GM21723 (cell line): ENCODE measurements at regions not wholly inside any gene's neighbourhood (a gene's known extent, or its start where the extent isn't known, plus 50 kb on each side); places are given as distances from the start of the nearest gene placed in this dataset.

ENCODE experiments used
- ATAC-seq: cut with Tn5 transposase; IDR thresholded peaks from one replicate; pipeline ENCODE4 v1.9.1; 2021; ENCODE audit warnings: mild to moderate bottlenecking, moderate library complexity; ENCODE audit not compliant: unreplicated experiment

DNA sequence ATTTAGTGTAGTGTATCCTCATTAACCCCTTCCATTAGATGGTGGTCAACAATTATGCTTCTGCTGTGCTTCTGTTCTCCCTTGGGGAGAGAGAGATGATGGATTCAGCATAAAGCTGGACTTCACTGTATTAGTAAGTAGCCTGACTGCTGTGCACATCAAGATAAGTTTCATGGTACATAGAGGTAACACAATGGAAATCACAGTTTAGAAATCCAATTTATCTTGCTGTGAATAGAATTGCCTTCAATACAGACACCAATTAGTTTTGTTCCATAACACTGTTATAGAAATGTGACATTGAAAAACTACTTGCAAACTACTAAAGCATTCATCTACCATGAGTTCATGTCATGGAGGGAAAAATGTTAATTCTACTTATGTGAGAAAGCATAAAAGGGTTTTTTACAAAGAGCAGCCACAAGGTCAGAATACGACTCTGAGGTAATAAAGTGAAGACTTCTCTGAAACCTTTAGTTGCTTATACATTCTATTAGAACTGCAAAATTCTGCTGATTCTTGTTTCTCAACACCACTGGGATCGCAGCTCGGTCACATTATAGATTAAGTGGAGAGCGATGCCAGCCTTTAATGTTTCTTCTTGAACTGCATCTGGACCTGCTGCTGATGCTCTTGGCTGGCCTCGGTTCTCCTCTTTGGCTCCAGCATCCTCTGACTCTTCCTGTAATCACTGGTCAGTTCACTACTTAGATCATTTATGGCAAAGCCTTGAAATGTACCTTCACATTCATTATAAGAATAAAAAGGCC lies 190.8 kb downstream of the ATP23 start:
- ATAC-seq: no peak

DNA sequence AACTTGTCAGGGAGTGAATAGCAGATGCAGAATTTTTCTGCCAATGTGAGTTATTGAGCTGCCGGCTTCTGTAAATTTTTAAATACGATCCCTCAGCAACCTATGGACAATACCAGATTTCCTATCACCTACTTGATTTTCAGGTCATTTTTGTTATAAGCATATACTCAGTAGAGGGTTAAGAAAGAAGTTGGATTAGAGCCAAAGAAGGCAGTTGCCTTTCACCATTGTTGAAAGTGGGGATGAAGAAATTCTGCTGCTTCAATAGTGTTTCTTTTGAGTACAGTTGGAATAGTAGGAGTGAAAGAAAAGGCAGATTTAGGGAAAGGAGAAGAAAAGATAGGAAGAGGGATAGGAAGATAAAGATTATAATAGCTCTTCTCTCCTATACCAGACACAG lies 197.1 kb downstream of the ATP23 start:
- no peak for ATAC-seq

DNA sequence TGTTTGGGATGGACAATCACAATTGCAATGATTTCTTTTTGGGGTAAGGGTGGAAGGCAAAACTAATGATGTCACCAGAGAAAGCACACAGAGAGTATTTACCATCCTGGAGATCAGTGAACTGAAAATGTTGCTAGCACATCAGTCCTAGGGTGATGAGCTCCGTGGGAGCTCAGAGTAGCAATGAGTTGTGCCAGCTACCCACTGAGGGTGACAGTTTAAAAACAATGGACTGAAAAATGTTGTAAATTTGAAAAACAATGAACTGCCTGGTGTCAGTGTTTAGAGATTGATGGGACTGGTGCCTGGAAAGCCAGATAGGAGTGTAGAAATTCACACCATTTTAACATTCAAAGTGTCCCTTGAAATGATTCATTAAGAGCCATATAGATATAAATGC lies 198.5 kb downstream of the ATP23 start:
- no peak for ATAC-seq

DNA sequence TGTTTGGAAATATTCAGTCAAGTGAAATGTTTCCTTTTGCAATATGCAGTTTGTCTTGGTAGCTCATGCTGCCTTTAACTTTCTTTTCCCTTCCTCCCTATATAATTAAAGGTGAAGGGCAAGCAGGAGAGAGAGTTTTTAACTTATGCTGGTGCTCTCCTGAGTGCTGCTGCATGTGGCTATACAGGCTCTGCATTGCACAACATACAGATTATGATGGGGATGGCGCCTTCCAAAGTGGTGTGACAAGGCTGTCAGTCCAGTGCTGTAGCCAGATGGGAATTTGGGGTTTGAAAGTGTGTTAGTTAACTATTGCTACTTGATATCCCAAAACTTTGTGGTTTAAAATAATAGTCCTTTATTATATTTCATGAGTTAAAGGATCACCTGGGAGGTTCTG lies 199.0 kb downstream of the ATP23 start:
- no peak for ATAC-seq

DNA sequence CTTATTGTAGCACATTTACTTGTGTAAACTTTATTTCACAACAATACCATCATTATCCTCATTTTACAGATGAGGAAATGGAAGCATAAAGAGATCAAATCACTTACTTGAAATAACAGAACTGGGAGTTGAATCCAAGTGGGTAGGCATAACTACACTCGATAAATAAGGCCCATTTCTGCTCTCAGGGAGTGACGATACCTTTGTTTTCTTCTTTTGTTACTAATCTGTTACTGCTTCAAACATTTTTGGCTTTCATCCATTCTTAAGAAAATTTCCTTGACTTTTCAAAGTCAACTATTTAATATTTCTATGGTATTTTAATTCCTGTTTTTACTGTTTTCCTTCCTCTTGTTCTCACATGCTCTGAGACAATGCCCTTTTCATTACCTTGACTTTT lies 201.6 kb downstream of the ATP23 start:
- no peak for ATAC-seq

DNA sequence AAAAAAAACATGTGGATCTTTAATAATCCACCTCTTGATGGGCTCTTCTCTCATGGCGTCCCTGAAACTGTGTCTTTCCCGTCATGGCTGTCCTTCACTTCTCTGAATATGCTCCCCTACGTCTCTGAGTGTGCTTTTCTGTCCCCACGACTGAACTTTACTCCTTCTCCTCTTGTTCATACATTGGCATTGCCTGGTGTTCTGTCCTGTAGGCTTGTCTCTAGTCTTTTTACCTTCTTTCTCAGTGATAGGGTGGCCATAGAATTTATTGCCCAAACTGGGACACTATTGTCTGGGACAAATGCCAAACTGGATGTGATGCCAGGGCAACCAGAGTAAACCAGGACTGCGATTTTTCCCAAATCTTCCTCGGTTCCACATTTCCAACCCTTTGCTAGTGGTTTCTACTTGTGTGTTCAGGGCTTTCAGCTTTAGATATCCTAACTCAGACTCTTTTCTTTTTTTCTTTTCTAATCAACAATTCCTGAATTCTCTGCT lies 202.2 kb downstream of the ATP23 start:
- no peak for ATAC-seq

DNA sequence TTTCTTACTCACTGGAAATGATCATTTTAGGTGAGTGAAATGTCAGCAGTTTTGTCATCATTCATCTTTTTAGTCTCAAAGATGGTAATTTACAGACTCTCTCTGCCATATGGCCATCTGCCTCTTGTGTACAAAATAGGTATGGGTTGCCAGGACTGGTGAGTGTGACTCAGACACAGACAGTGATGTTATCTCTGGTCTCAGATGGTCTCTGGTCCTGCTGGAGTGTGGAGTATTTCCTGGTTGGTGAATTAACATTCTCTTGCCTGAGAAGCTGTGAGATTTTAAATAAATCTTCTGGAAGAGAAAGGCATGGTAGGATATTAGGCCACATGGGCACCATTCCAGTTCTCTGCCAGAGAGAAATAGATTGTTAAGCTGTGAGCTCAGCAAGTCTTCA lies 207.0 kb downstream of the ATP23 start:
- no peak for ATAC-seq

DNA sequence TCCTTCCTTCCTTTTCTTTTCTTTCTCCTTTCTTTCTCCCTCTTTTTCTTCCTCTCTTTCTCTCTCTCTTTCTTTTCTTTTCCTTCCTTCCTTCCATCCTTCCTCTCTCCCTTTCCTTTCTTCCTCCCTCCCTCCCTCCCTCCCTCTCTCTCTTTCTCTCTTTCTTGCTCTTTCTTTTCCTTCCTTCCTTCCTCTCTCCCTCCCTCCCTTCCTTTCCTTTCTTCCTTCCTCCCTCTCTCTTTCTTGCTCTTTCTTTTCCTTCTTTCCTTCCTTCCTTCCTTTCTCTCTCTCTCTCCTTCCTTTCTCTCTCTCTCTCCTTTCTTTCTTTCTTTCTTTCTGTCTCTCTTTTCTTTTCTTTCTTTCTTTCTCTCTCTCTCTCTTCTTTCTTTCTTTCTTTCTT lies 207.6 kb downstream of the ATP23 start:
- ATAC-seq: no peak

DNA sequence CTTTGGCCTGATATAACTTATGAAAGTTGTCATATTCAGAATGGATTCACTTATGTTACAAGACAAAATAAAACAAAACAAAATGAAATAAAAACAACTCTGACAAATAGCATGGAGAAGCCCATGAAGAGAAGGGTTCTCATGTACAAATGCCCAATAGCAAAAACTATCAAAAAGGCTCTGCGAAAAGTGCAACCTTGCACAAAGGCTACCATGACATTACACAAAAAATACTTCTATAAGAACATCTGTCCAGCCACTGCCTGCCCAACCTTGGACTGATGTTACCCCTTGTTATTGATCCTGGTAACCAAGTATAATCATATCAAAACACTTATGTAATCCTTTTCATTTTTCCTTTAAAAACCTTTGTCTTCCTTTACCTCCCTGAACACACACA lies 213.0 kb downstream of the ATP23 start:
- ATAC-seq: no peak

DNA sequence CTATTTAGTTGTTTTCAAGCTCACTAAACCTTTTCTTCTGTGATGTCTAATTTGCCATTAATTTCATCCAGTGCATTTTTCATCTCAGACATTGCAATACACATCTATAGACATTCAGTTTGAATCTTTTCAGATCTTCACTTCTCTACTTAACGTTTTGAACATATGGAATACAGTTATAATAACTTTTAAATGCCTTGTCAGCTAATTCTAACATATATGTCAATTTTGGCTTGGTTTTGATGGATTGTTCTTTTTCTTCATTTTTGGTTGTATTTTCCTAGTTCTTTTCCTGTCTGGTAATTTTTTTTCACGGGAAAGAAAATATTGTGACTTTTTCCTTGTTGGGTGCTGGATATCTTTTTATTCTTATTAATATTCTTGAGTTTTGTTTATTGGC lies 215.3 kb downstream of the ATP23 start:
- no peak for ATAC-seq

DNA sequence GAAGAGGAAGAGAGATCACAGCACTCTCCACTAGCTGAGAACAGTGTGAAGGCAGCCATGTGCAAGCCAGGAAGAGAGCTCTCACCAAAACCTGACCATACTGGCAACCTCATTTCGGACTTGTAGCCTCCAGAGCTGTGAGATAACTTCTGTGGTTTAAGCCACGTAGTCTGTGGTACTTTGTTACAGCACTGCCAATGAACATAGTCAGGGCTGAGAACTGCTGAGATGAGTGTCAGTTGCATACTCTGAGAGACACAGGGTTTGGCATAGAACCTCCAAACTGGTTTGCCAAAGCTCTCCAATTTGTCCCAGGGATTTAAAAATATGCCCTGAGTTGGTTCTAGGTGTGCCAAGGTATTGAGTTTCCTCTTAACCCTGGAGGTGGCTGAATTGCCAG lies 218.6 kb downstream of the ATP23 start:
- no peak for ATAC-seq

DNA sequence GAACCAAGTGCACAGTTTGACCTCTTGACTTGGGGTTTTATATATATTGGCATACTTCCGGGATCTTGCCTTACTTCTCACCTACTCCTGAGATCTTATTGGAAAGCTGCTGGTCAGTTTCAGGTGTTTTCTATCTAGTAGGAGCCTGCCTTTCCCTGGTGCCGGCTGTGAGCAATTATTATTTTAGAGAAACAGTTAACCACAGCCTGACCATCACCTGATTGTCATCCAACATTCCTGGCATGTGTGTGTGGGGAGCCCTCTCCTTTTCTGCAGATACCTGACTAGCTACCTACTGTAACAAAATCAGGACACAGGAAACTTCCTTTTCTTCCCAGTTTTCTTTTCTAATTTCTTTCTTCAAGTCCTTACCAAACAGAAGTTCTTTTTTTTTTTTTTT lies 220.4 kb downstream of the ATP23 start:
- ATAC-seq: no peak

DNA sequence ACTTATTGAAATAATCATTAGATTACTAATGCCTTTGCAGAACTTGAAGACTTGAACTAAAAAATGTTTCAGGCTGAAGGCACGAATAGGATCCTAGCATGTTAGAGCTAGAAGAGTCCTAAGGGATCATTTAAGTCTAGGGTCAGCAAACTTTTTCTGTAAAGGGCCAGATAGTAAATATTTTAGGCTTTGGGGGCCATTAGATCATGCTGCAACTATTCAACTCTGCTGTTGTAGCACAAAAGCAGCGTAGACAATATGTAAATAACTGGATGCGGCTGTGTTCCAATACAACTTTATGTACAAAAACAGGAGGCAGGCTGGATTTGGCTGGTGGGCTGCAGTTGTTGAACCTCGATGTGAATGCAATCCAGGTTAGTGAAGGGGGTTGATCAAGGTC lies 221.7 kb downstream of the ATP23 start:
- no peak for ATAC-seq

DNA sequence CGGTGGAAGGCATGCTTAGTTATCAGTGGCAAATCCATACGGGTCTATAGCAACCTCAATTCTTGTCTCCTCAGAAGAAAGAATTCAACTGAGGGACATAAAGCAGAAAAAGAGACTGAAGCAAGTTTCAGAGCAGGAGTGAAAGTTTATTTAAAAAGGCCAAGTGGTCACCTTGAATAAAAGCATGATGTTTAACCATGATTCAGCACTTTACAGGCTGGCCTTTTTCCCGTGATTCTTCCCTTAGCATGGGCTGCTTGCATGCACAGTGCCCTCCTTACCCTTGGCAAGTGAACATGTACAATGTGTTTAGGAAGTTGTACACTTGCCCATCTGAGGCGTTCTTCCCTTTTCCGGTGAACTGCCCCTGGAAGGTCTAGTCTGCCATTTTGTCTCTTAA lies 225.3 kb downstream of the ATP23 start:
- ATAC-seq: no peak

DNA sequence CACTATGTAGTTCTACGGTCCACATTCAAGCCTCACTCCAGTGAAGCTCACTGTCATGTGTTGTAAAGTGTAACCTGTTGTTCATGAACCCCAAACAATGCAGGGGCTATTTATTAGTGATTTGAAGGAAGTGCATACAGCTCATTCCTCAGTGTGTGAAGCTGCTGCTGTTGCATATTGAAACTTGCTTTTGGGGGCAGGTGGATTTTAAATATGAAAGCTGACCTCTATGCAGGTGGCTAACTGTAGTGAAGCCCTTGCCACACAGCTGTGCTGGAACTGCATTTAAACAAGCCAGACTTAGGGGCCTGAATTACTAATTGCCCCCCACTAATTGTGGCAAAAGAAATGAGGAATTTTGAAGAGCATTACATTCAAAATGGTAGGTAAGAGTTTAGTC lies 226.3 kb downstream of the ATP23 start:
- ATAC-seq: no peak

DNA sequence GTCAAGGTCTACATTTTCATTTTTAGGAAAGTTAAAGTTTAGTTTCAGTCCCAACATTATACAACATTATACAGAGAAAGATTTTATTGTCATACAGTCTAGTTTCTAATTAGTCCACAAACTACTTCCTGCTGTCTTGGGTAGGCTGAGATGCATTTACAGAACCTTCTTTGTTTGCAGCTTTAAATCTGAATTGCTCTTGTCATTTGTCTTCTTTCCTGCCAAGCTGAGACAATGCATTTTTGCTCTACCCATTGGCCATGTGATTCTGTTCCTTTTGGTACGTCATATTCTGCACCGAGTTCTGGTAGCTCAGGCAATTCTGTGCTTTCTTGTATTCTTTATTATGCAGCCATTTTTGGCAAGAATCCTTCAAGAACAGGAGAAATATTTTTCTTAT lies 228.5 kb downstream of the ATP23 start:
- ATAC-seq: no peak

DNA sequence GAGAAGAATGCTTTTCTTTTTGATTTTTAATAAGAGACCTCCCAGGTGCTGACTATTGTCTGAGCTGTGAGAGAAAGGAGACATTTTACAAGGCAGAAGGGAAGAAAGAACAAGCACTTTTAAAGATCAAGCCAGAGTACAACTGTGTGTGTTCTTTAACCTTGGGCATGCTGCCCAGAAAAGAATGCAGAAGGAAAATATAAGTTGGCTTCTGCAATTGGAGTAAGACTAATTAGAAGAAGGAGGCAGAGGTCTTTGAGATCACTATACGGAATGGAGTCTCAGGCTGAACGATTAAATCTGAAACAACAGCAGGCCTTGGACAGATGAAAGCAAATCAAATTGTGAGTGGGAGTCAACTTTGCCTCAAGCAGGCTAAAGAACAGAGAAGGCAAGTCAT lies 230.5 kb downstream of the ATP23 start:
- no peak for ATAC-seq

DNA sequence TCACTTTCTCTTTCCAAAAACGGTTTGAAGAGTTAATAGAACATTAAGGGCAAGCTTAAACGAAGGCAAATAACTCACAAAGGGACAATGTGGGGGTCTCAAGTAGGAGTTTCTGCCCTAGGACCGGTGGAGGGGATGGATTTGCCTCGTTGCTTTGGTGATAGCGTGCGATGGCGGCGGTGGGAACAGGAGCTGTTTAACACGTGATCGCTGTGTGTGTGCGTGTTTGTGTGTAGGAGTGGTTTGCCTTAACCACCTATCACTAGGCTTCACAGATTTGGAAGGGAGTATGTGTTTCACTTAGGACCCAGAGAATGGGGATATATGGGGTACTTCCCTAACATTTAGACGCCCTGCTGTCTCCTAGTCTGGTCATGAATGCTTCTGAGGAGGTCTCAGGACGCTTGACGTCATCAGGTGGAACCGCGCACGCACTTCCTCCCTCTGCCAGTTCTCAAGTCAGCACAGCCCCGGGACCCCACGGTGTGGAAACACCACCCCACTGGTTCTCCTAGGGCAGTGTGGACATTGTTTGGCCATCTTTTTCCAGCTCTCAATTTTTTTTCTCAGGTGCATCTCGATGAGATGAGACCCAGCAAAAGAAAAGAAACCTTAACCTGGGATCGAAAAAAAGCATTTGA lies 231.2 kb downstream of the ATP23 start:
- no peak for ATAC-seq

DNA sequence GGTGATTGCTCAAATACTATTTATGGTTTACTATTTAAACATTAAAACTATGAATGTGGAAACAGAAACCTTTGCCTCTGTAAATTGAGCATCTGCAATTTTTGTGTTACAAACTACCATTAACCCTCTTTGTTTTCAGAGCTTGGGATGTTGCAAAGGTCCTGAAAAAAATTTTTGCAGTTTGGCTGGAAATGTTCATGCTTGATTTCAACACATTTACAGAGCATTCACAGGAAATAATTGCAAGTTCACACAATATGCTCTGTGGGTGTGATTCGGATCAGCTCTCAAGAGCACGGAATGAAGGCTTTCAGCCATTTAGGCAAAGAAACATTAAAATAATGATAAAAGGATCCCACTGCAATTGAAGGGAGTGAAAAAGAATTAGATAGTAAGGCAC lies 232.9 kb downstream of the ATP23 start:
- no peak for ATAC-seq

DNA sequence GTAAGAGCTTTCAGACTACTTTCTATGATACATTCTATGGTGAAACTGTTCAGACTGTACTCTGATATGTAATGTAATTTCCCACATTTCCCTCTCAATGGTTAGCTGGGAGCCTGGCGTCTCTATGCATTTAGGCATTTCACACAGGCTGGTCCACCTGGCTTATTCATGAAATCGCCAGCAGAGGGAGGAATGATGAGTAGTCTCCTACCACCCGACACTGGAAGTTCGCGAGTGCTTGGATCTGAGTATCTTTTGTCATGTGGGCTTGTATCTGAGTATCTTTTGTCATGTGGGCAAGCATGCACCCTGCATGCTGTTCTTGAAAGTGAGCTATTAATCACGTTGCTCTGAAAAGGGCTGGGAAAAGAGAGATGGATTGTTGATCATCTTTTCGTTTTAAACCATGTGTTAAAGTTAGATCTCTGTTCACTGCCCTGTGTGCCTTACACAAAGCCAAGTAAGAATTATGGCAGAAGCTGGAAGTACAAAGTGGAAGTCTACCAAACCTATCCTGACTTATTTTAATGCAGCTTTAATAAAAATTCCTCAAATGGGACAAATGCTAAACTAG lies 235.0 kb downstream of the ATP23 start:
- no peak for ATAC-seq

DNA sequence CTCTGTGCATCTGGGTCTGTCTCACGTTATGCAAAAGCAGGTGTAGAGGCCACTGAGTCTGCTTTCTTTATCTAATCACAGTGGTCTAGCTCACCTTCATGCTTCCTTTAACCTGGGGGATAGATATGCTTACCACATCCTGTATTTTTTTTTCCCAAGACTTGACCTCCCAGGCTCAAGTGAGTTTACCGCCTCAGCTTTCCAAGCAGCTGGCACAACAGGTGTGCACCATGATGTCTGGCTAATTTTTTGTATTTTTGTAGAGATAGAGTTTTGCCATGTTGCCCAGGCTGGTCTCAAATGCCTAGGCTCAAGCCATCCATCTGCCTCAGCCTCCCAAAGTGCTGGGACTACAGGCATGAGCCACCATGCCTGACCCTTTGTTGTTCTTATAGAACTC lies 236.0 kb downstream of the ATP23 start:
- no peak for ATAC-seq

DNA sequence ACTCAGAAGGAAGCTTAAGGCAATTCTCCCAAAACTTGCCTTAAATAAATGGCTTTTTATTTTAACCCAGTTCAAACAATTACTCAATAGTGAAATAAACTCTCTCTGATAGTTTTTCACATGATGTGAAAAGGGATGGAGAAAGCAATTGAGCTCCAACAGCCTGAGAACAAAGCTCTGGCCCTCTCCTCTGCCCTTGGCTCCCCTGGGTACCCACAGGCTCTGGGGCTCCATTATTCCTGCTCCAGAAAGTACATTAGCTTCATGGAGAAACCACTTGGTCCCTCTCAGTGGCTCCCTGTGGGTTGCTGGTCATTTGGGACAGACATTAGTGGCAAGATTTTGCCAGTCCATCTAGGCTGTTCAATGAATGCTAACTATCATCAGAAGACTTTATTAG lies 242.8 kb downstream of the ATP23 start:
- no peak for ATAC-seq
